BJ (cell line): ENCODE measurements at regions not wholly inside any gene's neighbourhood (a gene's known extent, or its start where the extent isn't known, plus 50 kb on each side); places are given as distances from the start of the nearest gene placed in this dataset.

ENCODE experiments used
- CTCF ChIA-PET: fragments of 350-600 bp; formaldehyde crosslinking; extraction: SDS; loops from one replicate; lab custom pipeline; 2021; ENCODE audit warnings: antibody characterized with exemption, inconsistent platforms; lab: Yijun Ruan, JAX
- POLR2A ChIA-PET: fragments of 300-600 bp; sonication (Branson Sonifier 250); formaldehyde crosslinking; extraction: SDS; loops from one replicate; lab custom pipeline; 2021; ENCODE audit warnings: antibody characterized with exemption; lab: Charles Lee
- DNase-seq: peaks from one replicate; pipeline ENCODE4 v3.0.0-alpha.2; 2011; ENCODE audit warnings: low read depth
- H3K27me3 ChIP-seq: 2 replicates; pipeline ENCODE4 v1.6.0; 2011; ENCODE audit warnings: low read length; ENCODE audit not compliant: control insufficient read depth, insufficient read depth
- H3K36me3 ChIP-seq: 2 replicates; pipeline ENCODE4 v1.5.1; 2011; ENCODE audit warnings: low read length; ENCODE audit not compliant: control insufficient read depth, insufficient read depth
- H3K4me3 ChIP-seq: 2 replicates; pipeline ENCODE4 v1.5.1; 2011; ENCODE audit warnings: low read depth, mild to moderate bottlenecking, control low read depth, low read length
- CTCF ChIP-seq: IDR thresholded peaks from 2 replicates; pipeline ENCODE4 v1.5.1; 2011; ENCODE audit warnings: low read depth, mild to moderate bottlenecking, control low read depth, inconsistent platforms, low read length, moderate library complexity; ENCODE audit not compliant: insufficient read depth

GRCh38 chr12:34288963-34289345 is 266.7 kb downstream of the ALG10 start:
- Histone ChIP-seq H3K36me3 (no peaks in the 10 kb centered on the region), H3K4me3 (no peak overlapping the region), H3K27me3 (no peaks in the 10 kb centered on the region)
- no peak for DNase-seq
- TF ChIP-seq CTCF, result no peak
- ChIA-PET CTCF (no interaction called here), POLR2A (no interaction called here)

DNA sequence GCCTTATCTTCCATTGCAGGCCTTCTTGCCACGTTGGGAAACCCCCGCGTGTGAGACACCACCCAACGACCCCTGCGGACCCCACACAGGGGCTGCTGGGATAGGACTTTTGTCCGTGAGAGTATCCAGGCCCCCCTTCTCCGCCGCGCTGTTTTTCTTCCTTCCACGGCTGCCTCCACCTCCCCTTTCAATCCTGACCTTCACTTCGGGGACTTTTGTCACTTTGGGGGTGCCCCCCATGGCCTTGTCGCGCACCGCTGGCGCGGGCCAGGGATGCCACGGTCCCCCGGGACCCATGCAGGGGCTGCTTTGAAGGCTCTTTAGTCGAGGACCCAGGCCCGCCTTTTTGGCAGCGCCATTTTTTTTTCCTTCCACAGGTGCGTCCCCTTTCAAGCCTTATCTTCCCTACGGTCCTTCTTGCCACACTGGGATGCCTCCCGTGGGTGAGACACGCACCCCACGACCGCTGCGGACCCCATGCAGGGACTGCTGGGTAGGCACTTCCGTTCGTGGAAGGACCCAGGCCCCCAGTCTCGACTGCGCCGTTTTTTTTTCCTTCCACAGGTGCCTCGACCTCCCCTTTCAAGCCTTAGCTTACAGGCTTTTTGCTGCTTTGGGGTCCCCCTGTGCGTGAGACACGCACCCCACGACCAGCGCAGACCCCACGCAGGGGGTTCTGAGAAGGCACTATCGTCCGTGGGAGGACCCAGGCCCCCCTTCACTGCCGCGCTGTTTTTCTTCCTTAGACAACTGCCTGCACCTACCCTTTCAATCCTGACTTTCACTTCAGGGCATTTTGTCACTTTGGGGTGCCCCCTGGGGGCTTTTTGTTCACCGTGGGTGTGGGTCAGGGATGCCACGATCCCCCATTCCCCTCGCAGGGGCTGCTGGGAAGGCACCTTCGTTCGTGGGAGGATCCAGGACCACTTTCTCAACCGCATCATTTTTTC is 267.4 kb downstream of the ALG10 start:
- POLR2A ChIA-PET, result no interaction called here
- H3K4me3 ChIP-seq, result no peak overlapping the region
- H3K27me3 ChIP-seq, result no peaks in the 10 kb centered on the region
- no peak for DNase-seq
- H3K36me3 ChIP-seq, result no peaks in the 10 kb centered on the region
- CTCF ChIA-PET, result no interaction called here
- TF ChIP-seq CTCF, result no peak

DNA sequence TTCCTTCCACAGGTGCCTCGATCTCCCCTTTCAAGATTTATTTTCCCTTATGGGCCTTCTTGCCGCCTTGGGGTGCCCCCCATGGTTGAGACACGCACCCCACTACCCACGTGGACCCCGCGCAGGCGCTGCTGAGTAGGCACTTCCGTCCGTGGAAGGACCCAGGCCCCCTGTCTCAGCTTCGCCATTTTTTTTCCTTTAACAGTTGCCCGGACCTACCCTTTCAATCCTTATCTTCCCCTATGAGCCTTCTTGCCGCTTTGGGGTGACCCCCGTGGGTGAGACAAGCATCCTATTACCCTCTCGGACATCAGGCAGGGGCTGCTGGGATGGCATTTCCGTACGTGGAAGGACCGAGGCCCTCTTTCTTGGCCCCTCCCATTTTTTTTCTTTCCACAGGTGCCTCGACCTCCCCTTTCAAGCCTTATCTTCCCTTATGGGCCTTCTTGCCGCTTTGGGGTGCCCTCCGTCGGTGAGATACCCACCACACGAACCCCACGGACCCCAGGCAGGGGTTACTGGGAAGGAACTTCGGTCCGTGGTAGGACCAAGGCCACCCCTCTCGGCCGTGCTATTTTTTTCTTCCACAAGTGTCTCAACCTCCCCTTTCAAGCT is 268.2 kb downstream of the ALG10 start:
- Histone ChIP-seq H3K4me3 (no peak overlapping the region), H3K27me3 (no peaks in the 10 kb centered on the region), H3K36me3 (no peaks in the 10 kb centered on the region)
- TF ChIP-seq CTCF, result no peak
- DNase-seq, result no peak
- ChIA-PET CTCF (no interaction called here), POLR2A (no interaction called here)

GRCh38 chr12:34291001-34291400 is 268.7 kb downstream of the ALG10 start:
- DNase-seq, result no peak
- Histone ChIP-seq H3K27me3 (no peaks in the 10 kb centered on the region), H3K4me3 (no peak overlapping the region), H3K36me3 (no peaks in the 10 kb centered on the region)
- POLR2A ChIA-PET, result no interaction called here
- CTCF ChIA-PET, result no interaction called here
- no peak for TF ChIP-seq CTCF

GRCh38 chr12:34291426-34291901 is 269.2 kb downstream of the ALG10 start:
- CTCF ChIA-PET, result no interaction called here
- Histone ChIP-seq H3K36me3 (no peaks in the 10 kb centered on the region), H3K27me3 (no peaks in the 10 kb centered on the region), H3K4me3 (no peak overlapping the region)
- no peak for TF ChIP-seq CTCF
- no peak for DNase-seq
- POLR2A ChIA-PET, result no interaction called here
